NCI-H146 (cell line): ENCODE measurements at regions not wholly inside any gene's neighbourhood (a gene's known extent, or its start where the extent isn't known, plus 50 kb on each side); places are given as distances from the start of the nearest gene placed in this dataset.

ENCODE experiments used
- DNase-seq: peaks from one replicate; lab custom pipeline; 2025; lab: John Stamatoyannopoulos, UW

DNA sequence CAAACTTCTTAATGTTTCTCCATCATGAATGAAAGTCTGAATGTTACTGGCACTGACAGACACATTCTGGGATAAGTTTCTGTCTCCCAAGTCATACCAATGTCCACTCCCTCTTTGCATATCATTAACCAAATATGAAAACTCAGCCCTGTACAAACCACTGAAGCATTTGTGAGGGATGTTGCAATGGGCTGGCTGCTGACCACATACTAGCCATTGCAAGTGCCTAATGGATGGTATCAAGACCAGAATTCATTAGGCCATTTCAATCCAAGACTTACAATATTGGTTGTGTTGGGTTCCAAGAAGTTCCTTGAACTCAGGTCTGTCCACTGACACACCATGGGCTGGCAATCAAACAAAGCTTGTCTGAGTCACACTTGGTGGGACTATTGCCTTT, 73.8 kb downstream of the CBLN2 start:
- DNase-seq: no peak

DNA sequence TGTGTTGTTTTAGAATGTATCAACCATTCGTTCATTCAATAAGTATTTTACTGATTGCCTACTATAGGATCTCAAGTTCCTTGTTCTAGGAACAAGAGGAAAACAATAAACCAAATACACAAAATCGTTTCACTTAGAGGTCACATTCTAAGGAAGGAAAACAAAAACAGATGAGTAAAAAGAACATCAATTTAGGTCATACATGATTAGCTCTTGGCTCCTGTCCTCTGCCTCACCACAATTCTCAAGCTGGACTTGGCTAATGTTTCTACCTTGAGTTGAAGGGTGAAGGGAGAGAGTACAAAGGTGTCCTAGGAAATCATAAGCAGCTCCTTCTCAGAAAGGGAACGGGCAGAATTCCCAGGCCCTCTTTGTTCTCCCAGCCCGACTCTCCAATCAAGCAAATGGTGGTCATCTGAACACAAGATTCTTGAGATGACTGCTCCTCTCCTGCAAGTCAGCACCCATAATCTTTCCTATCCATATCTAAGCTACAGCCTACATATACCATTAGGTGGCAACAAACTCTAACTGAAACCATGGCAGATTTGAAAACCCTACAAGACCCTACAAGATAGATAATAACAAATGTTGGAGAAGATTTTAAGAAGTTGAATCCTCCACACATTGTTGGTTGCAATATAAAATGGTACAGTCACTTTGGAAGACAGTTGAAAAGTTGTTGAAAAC, 76.0 kb downstream of the CBLN2 start:
- DNase-seq: no peak

DNA sequence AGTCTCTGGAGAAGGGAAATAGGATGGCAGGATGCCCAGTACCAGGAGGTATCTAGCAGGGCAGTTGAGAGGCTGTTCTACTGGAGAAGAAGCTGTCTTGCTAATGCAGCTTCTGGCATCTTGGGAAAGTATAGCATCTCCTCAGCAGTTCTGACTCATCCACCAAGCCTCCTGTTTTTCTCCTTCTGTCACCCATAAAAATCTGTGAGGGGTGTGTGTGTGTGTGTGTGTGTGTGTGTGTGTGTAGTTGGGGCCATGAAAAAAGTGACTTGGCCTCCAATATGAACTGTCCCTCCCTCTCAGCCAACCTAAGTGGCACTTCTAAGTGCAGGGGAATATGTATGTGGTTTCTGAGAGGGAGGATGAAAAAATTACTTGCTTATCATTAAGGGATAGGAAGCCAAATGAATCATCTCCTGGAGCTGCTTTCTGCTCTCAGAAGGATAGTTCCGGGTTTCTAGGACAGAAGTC, 83.9 kb downstream of the CBLN2 start:
- no peak for DNase-seq

DNA sequence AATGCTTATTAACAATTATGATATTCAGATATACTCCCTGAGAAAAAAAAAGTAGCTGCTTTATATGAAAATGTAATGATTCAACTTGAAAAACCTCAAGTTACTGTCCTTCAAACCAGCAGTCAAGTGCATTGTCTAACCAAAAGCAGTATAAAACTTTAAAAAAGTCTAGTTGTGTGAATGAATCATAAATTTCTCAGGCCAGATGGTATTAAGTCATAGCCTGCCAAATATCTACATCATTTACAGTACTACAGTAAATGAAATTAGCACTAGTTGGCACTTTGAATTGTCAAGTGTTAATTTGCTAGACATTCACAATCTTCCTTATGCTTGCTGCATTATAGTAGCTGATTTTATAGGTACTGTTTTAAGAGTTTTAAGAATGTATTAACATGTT, 85.9 kb downstream of the CBLN2 start:
- DNase-seq: no peak

DNA sequence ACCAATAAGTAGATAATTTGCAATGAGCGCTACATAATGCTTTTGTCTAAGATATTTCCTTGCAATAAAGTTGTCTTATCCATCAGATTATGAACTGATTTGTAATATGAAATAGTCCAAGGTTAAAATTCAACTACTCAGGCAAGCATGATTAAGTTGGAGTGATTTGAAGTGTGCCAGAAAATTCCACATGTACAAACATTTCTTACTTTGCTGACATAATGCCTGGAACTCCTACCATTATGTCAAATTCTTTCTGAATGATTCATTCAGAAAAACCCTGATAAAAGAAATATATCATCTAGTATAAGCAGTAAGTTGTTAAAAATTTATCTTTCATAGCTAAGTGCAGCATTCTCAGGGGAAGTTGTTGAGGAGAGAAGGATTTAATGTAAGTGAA, 87.3 kb downstream of the CBLN2 start:
- no peak for DNase-seq

DNA sequence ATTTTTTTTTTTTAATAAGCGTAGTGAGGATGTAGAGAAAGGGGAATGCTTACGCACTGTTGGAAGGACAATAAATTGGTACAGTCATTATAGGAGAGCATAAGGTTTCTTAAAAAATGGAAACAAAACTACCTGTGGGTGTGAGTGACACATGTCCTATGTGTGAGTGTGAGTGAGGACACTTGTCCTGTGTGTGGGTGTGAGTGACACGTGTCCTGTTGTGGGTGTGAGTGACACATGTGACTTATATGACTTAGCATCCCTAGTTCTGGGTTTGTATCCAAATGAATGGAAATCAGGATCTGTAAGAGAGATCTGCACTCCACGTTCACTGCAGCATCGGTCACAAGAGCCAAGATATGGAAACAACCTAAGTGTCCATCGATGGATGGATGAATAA, 91.8 kb downstream of the CBLN2 start:
- no peak for DNase-seq

DNA sequence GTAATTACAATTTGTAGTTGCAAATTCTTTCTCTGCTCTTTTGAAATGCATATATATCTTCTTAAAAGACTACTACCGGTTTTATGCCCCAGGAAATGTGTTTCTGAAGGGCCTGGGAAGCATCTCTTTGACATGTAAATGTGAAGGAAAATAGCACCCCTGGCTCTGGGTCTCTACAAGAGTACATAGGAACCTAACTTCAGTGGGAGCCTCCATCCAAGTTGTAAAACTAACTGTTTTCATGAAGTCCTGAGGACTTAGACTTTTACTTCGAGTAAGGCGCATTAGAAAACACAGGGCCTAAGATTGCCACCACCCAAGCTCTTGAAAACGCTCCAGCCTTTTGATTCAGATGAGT, 99.4 kb downstream of the CBLN2 start:
- peak; percentile 16 for DNase-seq

DNA sequence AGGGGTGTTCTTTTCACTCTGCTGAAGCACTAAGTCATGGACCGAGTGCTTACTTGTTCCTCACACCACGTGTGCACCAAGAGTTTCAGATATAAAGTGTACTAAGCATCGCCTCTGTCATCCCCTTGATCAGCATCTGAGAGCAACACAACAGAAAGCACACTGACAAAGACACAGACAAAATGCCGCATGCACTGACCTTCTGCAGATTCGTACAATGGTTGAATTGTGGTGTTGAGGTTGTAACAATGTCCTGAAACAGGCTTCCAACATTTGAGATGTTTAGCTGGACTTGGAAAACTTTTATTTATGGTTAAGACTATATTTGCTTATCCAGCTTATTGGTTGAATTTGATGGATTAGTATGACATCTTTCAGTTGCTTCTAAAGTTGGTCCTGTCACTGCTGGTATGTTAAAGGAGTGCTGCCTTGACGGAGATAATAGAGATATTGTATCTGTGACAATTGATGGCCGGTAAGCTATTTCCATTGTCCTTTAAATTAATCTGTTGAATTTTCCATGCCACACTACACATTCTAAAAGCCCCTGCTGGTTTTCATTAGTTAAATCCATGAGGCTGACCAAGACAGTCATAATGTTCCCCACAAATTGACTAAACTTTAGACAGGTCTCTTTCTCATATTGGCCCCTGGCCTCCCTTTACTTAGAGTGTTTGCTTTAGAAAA, 99.9 kb downstream of the CBLN2 start:
- DNase-seq: no peak

DNA sequence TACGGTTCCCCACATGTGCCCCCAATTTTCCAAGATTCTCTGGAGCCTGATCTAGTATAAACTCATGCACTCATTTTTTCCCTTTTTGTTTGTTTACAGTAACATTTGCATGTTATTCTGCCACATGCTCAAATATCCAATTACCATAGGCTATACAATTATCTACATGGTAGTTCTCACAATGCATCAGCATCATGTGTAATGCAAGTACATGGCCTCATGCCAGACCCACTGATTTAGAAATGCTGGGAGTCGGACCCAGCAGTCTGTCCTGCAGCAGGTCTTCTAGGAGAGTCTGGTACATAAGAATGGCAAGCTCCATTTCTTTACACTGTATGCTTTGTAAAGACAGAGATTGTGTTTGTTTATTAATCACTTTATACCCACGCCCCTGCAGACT, 107.7 kb downstream of the CBLN2 start:
- peak; percentile 72 for DNase-seq

DNA sequence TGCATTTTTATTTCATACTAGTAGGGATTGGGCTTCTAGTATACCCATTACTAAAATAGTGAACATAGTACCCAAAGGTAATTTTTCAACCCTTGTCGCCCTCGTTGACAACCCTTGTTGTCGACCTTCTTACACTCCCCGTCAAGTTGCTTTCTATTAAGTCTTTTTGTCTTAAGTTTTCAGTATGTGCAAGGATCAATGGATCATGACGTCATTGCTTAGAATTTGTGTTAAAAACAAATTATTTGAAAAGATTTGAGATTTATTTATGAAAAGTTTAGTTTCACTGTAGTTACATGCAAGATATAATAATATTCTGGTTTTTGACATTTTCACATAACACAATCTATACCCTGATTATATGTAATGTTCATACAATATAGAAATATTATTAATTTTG, 110.4 kb downstream of the CBLN2 start:
- no peak for DNase-seq

DNA sequence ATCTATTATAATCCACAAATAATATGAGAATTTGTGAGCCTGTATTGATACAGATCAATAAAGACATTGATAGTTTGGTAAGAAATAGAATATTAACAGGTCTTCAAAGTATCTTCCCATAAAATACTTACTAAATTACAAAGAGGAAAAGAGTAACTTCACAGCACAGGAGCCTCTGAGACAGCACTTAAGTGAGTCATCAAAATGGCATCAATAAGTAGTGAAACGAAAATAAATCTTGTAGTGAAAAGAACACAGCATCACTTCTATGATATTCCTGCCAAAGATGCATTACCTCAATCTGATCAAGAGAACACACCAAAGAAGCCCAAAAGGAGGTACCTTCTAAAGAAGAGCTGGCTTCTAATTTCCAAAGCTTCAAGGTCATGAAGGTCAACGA, 116.4 kb downstream of the CBLN2 start:
- DNase-seq: no peak

DNA sequence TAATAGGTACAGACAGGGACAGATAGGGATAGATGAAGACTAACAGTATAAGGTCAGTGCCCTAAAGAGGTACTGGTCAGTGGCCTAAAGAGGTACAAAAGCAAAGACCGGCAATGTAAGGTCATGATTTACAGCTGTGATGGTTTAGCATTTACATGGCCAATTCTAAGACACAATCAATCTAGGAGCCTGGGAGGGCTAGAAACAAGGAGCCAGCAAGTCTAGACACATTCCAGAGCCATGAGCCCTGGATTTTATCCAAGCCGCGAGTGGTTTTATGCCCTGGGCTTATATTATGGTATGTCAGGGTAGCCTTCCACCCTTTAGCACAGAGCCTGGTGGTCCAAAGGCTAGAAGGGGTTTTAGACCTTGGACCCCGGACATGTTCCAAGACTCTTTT, 124.2 kb downstream of the CBLN2 start:
- DNase-seq: no peak

DNA sequence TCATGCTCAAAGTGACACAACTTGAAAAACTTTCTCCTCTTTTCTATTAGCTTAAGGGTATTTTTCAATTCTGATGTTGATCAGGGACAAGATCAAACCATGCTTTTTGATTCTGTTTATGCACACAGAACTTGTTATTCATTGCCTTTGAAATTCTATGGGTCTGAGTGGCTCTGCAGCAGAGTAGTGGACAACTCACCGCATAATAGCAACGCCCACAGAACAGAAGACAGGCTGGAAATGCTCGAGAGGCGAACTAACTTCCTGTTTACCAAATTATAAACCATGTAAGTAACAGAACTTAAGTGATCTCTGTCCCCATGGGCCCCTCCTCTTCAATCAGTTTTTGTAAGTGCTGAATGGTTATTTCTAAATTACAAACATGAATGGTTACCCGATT, 131.2 kb downstream of the CBLN2 start:
- no peak for DNase-seq

DNA sequence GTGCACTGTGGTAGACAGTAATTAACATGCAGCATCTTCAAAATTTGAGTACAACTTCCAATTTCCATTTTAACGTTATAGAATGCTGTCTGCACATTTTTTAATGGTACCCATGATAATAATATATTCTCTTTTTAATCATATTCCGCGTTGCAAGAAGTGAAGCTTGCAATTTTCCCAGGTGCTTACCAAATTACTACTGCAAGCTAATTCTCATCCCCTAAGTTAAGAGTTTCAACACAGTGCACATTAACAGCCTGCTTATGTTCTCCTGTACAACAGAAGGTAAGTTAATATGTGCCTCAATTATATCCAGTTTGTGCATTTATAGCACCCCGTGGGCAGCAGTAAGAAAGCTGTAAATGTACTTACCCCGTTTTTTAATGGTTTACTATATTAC, 132.9 kb downstream of the CBLN2 start:
- no peak for DNase-seq

DNA sequence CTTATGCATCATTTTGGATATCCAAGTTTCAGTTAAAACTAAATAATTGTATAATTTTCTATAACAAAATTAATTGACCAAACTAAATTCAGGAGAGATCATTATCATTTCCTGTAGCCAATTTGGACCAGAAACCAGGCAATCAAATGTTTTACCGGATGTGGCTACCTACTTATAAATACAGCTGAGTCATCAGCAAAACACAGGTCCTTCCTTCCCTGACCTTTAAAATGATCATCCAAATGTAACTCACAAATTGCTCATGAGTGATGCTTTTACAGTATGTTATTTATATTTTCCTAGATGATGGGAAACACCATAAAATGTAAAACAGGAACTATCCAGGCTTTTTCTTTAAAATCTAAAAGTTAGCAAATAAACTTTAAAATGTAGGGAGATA, 133.7 kb downstream of the CBLN2 start:
- no peak for DNase-seq

DNA sequence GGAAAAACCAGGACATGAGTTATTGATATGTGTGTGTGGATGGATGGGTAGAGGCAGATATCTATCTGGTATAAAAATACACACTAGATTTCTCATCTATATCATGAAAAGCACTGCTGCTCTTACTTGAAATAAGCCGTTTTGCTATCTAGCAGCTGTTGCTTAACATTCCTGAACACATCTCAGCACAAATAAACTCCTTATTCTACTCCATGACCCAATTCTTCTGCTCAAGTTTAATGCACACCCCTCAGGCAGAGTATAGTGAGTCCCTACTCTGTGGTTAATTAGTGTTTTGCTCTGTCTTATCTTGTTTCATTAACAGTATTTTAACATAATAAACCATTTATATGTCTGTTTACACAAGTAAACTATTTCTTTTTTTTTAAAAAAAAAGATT, 134.2 kb downstream of the CBLN2 start:
- no peak for DNase-seq

DNA sequence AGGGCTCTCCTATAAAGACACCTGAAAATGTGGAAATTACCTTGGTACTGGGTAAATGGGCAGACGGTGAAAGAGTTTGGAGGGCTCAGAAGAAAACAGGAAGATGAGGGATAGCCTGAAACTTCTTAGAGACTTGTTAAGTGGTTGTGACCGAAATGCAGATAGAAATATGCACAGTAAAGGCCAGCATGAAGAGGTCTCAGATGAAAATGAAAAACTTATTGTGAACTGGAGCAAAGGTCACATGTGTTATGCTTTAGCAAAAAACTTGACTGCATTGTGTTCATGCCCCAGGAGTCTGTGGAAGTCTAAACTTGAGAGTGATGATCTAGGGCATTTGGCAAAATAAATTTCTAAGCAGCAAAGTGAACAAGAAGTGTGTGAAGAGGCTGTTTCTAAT, 137.1 kb downstream of the CBLN2 start:
- no peak for DNase-seq

DNA sequence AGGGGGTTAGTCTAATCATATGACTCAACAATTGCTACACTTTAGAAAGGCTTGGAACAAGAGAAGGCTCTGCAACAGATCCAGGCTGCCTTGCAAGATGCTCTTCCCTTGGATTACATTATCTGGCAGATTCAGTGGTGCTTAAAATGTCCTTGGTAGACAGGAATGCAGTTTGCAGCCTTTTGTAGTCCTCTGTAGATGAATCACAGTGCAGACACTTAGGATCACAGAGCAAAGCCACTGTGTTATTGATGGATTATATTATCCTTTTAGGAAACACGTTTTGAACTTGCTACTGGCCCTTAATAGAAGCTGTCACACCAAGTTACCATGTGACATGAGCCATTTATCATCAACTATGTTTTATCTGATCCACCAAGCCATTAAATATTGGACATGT, 152.2 kb downstream of the CBLN2 start:
- DNase-seq: no peak

DNA sequence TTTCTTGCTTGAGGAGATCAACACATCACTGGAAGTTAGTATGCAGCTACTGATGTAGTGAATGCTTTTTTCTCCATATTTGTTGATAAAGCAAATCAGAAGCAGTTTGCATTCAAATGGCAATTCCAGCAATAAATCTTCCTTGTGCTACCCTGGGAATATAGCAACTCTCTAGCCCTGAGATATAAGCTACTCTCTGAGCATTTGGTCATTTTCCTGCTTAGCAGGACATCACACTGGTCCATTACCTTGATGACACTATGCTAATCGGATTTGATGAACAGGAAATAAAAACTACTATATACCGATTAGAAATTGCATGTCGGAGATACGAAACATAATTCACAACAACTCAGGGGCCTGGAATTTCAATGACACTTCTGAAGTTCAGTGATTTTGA, 152.7 kb downstream of the CBLN2 start:
- no peak for DNase-seq

DNA sequence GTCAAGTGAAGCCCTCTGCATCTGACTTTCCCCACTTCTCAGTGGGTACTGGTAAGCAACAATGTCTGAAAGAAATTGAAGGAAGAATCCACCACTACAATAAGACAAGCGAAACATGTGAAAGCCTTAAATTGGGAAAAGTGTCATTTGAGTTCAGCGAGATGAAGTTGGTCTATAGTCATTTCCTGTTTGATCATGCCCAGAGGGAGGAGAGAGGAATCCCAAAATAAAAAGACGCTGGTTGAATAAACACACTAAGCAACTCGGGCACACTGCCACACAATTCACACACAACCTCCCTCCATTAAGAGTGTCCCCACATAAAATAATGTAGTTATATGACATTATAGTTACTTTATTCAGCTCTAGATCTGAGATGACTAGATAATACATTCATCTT, 166.1 kb downstream of the CBLN2 start:
- DNase-seq: no peak

DNA sequence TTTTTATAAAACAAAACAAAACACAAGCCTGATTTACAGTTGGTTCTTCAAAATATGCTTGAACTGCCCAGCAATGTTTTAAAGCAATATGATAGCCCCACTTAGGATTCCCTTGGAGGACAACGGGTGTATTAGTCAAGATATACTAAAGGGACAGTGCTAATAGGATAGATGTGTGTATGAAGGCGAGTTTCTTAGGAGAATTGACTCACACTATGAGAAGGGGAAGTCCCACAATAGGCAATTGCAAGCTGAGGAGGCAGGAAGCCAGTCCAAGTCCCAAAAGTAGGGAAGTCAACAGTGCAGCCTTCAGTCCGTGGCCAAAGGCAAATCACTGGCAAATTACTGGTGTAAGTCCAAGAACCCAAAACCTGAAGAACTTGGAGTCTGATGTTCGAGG, 167.9 kb downstream of the CBLN2 start:
- DNase-seq: no peak

DNA sequence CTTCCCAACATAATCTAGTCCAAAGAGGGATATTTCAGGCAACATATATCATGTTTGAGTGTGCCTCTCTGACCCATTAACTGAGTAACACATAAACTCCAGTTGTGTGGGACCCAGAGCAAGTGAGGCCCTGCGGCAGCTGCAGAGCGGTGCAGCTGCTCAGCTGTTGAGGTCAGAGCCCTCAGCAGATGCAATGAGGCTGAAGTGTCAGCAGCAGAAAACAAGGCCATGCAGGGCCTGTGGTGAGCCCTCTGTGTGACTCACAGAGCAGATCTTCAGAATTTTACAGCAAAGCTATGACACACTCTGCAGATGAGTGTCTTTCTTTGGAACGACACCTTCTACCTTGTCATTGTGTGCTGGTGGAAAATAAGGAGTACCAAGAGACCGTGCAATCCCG, 168.5 kb downstream of the CBLN2 start:
- DNase-seq: peak; percentile 62

DNA sequence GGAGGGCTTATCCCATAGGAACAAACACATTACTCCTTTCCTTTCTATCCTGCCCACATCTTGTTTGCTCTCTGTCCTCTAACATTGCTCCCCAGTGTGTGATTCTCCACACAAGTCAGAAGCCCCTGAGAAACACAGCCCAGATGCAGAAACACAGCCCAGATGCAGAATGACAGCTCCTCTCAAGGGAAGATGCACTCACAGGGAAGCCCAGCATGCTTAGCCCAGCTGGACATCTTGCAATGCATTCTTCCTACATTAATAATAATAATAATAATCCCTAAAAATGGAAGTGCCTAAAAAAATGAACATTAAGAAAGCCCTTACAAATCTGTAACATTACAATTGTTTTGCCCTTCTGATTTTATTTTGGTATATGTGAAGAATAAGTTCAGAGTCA, 172.1 kb downstream of the CBLN2 start:
- no peak for DNase-seq

DNA sequence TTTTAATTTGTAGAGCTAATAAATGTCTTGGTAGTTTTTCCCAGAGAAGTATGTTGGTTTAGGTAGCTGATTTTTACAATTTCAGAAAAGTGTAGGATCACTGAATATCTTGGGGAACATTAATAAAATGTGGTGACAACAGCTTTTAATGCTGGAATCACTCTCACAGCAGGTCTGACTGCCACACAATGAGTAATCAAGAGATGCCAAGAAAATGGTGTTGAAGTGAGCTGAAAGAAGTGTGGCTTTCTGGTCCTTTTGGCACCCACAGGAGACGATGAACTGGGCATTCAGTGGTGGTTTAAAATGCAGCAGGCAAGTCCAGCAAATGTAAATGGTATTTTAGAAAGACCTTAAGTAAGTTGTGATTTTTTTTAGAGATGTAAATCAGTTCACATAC, 175.8 kb downstream of the CBLN2 start:
- no peak for DNase-seq
